Stimulated activated CD4-positive, alpha-beta T cell treated with anti-CD3 and anti-CD28 coated beads, Interleukin-15, amount 100 ng/mL, for 1 hour (primary cell): ENCODE measurements at regions not wholly inside any gene's neighbourhood (a gene's known extent, or its start where the extent isn't known, plus 50 kb on each side); places are given as distances from the start of the nearest gene placed in this dataset.

Experiments
- DNase-seq, 2 donors: peaks; one replicate each; pipeline ENCODE4 v3.0.0-alpha.2; 2020; ENCODE audit warnings: low read depth in 1 of 2, low spot score in 1 of 2

DNA sequence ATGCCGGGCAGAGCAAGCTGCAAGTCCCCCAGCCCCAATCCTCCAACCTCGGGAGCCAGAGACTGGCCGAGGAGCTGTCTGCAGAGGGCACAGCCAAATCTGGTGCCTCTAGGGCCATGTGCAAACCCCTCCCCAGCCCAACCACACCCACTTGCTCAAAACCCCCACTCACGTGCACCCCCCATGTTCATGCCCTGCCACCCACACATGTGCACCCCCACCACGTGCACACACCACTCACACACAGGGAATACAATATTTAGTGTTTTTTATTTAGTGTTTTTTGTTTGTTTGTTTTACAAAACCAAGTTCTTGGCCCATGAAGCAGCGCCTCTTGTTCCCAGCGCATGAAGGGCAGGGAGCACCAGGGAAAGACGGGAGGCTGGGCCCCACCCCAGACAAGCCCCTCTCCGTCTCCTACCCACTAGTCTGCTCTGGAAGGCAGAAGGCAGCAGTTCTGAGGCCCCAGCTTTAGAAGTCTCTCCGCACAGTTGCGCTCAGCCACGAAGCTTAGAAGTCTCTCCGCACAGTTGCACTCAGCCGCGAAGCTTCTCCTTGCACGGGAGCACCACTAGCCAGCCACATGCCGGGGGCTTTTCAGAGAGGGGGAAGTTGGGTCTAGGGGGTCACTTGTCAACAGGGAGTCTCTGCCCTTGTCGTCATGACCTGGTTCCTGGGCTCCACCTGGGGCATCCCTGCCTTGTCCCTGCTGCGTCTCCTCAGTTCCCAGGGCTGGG lies 276.1 kb upstream of the HDAC4 start:
- DNase-seq = no peak

DNA sequence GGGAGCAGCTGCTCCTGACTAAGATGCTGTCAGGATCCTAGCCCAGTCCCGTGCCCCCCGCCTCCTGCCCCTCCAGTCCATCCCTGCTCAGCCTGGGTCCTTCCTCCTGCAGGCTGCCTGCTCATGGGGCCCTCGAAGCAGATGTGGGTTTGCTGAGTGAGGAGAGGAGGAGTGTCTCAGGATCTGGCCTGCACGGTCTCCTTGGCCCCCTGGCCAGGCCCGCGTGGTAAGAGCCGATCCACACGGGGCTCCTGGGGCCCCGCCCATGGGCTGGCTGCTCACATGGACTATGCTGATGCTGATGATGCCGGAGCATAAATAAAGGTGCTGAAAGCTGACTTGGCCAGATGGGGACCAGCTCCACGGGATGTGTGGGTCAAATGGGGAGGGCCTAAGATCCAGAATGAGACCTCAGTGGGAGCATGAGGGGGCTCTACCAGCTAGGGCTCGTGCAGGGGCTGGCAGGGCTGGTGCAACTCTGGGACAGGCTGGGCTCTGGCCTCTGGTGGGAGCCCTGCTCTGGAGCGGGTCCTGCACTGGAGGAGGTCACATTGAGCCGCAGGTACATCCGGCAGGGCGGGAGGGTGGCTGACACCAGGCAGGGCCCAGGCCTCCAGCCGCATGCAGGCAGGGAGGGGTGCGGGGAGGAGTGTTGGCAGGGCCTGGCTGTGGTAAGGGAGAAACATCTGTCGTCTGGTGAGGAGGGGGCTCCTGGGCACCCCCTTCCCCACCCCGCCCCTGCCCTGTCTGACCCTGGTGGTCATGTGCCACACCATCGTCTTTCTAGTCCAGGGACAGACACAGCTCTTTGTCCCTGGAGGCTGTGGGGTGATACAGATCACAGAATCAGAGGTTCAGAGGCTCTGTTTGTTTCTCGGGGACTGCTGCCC lies 275.3 kb upstream of the HDAC4 start:
- DNase-seq = no peak

DNA sequence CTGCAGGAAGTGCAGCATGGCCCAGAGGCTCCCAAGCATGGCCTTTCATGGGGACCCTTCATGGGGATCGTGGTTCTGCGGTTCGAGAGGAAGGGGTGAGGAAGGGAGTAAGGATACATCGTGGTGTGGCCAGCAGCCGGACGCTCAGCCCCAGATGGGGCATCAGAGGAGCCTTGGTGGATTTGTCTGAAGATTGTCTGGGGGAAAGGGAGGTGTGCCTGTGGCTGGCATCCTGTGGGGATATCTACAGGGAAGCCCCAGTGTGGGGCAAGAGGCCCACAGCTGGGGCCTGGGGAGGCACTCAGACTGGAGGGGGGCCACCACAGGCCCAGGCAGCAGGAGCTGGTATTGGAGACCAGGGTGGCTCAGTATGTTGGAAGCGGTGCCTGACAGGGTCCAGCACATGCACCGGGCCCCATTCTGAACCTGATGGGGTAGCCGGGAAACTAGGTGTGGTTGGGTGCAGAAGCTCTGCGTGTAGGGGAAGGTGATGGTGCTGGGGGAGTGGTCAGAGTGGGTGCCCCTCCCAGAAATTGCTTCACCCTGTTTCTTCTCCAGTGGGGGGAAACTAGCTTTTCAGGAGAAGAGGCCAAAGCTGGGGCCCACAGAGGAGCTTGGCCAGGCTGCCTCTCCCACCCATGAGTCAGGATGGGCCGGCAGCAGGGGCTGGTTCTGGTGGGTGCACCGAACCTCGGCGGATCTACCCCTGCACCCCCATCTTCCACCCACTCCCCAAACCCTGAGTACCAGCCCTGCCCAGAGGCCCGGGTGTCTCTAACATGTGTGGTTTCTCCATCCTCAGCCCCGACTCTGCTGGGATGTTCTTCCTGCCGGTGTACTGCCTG lies 274.4 kb upstream of the HDAC4 start:
- DNase-seq = no peak

DNA sequence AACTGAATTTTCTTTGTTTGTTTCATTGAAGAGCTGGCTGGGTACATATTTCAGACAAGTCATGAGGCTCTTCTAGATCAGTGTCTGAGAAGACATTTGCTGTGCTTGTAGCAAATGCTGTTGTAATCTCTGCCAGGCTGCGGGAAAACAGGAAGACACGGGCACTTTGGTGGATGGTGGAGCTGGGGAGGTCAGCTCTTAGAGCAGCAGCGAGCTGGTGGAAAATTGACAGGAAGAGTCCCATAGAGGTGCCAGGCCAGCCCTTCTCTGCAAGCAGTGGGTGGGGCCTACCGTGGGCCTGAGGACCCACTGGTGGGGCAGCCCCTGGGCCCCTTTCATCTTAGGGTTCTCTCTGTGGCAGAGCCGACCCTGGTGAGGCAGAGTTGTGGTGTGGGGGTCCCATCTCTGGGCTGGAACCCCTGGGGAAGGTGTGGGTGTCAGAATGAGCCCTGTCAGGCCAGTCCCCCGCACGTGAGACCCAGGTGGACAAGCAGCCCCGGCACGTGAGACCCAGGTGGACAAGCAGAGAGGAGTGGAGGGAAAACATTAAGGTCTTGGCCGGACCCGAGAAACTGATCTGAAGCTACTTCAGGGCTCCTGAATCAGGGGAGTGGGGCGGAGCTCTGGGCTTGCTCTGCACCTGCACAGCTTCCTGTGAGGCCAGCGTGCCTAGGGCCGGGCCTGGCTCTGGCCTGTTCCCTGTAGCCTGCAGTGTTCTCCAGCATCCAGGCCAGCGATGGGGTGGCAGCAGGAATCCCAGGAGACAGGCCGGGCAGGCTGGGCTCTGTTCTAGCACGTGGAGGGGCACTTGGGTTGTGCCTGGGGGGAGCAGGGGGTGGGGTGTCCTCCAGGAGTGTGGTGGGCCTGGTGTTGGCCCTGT lies 273.5 kb upstream of the HDAC4 start:
- DNase-seq = no peak

DNA sequence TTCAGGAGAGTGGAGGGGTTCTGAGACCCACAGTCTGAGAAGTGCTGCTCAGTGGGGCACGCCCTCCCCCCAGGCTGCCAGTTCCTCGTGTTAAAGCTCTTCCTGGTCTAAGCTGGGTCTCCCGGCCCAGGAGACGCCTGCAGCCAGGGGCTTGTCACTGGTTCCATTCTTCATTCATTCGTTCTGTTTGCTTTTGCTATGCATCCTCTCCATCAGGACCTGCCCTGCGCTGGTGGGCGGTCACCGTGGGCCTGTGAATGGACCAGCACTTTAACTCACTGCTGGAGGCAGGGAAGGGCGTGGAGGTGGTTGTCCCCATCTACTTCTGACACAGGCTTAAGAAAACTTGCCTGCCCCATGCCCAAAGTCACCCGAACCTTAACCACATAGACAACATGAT lies 272.8 kb upstream of the HDAC4 start:
- no peak for DNase-seq

DNA sequence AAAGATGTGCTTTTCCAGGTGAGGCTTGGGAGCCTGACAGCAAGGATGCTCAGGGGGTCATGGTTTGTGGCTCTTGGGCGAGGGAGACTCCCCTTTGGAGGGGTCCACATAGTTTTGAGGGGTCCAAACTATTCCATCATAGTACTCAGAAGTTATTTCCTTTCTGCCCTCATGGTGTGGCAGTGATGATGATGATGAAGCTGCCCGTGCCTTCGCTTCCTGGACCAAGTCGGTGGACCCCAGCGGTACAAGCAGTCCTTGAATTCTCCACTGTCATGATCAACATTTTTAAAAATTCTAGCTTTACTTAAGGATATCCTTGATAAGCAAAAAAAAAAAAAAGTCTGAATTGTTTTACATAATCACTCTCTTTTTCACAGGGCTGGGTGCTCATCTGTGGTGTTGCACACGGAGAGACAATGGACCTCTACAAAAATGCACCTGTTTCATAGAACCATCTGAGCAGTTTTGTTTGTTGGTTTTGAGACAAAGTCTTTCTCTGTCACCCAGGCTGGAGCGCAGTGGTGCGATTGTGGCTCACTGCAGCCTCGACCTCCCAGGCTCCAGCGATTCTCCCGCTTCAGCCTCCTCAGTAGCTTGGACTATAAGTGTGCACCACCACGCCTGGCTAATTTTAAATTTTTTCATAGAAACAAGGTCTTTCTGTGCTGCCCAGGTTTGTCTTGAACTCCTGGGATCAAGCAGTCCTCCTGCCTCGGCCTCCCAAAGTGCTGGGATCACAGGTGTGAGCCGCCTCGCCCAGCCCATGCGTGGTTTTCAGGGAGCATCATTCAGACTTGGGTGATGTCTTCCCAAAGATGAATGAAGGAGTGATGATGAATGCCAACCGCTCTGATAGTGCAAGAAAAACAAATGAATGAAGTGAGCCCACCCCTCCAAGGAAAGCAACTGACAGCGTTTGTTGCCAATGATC lies 271.4 kb upstream of the HDAC4 start:
- no peak for DNase-seq

DNA sequence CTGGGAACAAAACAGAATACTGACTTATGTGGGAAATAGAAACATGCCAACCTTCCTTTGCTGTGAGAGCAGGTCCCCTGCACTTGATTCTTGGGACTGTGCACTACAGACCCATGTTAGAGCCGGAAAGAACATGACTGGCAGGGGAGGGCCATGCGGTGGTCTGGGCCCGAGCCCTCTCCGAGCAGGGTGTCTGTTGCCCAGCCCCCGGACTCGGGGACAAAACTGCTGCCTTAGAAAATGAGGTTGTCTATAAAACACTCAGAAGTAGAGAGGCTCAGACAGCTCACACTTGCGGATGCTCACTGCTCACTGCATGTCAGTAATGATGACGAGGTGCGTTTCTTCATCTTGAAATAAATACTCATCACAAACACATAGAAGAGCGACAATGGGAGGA lies 270.7 kb upstream of the HDAC4 start:
- DNase-seq = no peak

DNA sequence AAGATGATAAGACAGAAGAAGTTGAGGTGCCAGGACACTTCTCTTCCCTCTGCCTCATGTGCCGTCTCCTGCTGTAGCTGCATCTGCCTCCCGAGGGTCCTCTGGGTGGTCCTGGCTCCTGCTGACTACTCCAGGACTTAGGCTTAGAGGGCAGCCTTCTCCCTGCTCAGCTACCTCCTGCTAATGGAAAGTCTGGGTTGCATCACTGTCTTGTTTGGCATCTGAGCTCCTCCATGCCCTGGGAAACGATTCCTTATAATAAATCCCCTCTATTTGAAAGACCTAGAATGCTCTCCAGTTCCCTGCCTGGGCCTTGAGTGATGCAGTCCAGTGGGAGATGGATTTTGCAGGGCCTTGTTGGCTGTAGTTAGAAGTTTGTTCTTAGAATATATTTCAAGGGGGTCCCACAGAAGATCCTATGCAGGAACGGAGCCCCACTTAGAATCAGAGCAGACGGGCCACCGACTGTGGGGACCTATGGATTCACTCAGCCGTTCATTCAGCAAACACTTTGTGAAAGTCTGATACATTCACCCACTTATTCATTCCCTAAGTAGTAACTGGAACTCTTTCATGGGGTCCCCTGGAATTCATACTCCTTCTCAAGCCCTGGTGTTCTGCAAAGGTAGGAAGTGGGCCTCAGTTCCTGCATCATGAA lies 269.8 kb upstream of the HDAC4 start:
- DNase-seq = no peak

DNA sequence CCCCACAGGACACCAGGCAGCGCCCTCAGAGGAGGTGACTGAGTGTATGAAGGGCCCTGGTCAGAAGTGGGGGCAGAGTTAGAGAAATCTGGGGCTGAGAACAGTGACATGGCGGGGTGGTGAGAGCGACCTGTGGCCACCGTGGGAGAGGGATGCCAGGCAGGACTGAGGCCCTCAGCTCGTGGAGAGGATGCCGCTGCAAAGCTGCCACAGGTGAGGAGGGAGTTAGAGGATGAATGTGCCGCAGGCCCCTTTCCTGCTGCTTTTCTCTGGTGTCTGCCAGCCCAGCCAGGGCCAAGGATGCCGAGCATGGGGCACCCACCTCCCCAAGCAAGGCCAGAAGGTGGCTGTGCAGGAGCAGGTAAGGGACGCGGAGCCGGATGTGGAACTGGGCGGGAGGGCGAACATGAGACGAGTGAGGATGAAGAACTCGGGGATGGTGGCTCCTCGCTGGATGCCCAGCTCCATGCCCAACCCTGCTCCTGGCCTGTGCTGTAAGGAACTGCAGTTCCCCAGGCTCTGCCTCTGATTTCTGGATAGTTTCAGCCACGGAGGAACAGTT lies 269.2 kb upstream of the HDAC4 start:
- no peak for DNase-seq

DNA sequence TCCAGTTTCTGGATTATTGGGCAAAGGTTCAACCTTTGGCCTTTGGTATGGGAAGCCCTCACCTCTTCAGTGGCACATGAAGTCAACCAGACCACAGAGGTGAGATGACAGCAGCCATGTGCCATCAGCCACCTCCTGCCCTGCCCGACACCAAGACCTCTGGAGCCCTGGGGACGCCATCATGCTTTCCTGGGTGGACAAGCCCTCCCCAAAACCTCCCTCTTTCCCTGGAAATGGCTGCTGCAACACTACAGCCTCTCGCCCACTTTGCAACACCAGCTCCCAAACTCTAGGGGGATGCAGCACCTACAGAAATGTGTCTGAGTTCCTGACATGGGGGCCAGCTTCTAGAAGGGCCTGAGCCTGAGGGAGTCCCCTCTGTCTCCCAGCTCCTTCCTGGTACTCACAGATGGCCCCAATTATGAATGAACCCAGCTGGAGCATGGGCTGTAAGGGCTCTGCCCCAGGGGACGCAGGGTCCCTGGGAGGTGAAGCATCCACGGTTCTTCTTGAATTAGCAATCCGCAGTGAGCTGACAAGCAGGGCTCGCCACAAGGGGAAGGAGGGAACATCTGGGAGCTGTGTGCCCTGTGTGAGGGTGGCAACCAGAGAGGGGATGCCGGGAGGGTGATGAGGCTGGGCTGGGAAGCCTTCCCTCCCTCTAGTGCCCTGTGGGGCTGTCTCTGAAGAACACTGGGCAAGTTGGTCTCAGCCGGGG lies 268.5 kb upstream of the HDAC4 start:
- DNase-seq = no peak

DNA sequence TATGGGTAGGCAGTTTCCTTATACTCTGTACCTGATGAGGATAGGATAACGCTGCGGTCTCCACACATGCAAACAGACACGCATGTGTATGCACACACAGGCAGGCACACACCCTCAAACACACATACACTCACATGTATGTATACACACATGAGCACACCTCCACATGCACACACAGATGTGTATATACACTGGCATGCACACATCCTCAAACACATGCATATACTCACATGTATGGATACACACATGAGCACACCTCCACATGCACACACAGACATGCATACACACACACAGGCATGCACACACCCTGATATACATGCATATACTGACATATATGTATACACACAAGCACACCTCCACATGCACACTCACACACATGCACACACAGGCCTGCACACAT lies 267.8 kb upstream of the HDAC4 start:
- DNase-seq = no peak

DNA sequence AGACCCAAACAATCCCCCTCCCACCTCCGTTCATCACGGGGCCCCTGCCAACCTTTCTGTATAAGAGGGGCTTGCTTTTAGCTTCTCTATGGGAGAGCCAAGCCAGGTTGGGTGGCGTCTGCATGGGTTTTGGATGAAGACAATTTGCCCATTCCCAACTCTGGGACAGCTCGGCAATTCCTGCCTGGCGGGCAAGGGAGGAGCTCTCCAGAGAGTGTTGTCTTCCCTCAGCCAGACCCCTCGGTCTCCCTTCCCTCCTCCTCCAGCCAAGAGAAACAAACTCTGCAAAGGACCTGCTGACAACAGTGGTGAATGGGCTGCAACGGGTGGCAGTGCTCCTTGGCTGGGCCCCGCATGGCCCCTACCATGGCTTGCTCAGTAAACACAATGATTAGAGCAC lies 267.2 kb upstream of the HDAC4 start:
- no peak for DNase-seq

DNA sequence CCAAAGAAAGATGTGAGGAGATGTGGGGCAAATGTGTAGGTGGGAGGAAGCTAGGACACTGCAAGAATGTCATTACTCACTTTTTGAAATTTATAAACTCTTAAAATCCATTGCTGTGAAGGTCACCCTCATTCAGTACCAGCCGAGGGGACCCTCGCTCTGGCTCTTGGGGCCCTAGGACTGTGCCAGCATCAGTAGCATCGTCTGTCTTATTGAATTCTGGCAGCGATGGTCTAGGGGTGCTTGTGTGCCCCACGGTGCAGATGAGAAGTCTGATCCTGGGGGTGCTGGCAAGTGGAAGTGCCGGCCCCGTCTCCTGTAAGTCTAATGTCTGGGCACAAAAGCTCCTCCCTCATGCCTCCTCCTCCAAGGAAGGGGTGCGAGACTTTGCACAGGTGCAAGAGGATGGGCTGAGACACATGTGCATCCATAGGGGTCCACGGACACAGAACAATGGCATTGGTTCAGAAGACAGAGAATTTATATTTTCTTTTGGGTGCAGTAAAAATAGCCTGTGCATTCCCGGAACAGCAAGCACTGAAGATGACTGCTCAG lies 266.7 kb upstream of the HDAC4 start:
- DNase-seq = no peak

DNA sequence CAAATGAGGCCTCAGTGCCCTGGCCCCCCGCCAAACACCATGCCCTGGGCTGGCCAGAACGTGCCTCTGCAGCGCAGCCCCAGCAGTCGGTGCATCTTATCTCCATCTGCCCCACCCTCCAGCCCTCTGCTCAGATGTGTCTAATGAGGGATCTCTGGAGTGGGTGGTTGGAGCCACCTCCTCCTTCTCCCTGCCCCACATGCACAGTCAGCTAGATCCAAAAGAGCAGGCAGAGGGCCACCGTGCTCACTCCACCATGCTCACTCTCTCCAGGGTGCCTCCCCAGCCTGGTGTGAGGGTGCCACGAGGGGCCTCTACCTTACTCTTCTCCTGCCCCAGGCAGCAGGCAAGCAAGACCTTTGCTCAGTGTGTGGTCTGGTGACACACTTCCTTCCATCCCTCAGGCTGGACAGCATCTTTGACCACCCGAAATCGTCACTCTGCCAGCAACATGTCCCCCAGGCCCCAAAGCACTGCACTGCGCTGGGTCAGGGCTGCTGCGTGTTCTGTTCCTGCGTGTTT lies 266.1 kb upstream of the HDAC4 start:
- no peak for DNase-seq

DNA sequence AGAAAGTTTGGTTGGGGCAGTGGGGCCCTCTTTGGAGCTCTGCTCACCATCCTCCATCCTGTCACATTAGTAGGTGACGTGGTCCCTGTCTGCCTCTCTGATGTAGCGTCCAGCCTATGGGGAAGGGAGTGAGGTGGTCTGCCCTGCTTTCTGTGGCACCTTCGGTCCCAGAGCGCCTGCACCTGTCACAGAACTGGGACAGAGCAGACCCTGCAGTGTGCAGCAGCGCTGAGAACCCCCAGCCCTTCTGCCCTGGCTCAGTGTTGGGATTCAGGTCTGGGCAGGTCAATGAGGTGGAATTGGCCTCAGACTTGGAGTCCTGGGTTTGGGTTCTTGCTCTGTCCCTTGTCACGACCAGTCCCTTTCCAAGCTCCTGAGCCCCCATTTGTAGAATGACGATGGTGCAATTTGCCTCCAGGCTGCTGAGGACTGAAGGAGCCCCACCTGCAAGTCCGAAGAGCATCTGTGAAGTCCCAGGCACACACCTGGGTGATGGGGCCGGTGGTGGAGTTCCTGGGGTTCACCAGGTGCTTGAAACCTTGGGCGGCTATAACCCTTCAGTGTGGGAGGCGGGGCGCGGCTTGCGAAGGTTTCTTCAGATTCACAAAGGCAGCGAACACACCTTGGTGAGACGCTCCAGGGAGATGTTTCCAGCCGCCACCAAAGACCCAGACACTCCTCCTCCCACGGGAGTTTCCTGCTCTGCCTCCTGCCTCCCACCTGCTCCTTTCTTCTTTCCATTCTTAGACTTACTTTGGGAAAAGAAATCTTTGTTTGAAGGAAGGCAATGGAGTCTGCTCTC lies 265.4 kb upstream of the HDAC4 start:
- no peak for DNase-seq

DNA sequence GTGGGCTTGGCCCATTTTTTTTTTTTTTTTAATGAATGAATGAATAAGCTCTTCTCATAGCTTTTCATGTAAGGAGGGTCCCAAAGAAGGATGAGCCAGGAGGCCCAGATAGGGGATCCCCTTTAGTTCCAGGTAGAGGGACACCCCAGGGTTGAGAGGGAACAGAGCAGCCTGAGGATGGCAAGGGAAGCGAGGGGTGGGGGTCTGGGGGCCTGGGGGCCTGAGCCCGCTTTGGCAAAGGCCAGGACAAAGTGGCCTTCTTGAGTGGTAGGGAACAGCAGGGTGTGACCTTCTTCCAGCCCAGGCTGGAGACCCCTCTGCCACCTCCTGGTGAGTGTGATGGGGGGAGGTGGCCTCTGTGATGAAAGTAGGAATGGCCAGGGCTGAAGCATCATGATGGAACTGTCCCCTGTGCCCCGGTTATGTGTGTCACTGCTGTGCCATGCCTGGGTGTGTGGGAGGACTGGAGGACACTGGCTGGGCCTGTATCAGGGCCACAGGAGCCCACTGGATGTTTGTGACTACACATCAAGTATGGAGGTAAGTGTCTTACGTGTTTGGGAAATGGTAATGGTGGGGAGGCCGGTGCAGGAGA lies 263.5 kb upstream of the HDAC4 start:
- no peak for DNase-seq
